Activated CD4-positive, alpha-beta T cell treated with anti-CD3 and anti-CD28 coated beads, Interleukin-10, Interleukin-2, amounts not matched to agents 100 ng/mL and 50 ng/mL, durations not matched to agents 16 hours and 8 hours (primary cell): ENCODE measurements at regions not wholly inside any gene's neighbourhood (a gene's known extent, or its start where the extent isn't known, plus 50 kb on each side); places are given as distances from the start of the nearest gene placed in this dataset.

Source experiments
- DNase-seq: peaks from one replicate; pipeline ENCODE4 v3.0.0-alpha.2; 2020

DNA sequence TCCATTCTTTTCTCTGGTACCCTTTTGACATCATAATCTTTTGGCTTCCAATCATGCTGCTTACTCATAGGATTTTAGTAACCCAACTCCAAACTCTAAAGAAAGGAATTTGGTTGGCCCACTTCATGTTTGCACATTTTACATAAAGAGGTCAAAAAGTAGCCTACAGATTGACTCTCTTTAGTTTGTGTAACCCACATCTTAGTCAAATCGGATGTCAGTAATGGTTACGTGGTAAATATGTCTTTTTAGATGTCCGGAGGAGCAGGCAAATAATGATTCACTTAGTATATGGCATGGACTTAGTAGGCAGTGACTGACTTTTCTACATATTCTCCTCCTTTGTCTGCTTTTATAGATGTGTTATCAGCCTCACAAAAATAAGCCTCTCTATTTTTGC is 711.6 kb upstream of the FOXG1 start:
- no peak for DNase-seq

DNA sequence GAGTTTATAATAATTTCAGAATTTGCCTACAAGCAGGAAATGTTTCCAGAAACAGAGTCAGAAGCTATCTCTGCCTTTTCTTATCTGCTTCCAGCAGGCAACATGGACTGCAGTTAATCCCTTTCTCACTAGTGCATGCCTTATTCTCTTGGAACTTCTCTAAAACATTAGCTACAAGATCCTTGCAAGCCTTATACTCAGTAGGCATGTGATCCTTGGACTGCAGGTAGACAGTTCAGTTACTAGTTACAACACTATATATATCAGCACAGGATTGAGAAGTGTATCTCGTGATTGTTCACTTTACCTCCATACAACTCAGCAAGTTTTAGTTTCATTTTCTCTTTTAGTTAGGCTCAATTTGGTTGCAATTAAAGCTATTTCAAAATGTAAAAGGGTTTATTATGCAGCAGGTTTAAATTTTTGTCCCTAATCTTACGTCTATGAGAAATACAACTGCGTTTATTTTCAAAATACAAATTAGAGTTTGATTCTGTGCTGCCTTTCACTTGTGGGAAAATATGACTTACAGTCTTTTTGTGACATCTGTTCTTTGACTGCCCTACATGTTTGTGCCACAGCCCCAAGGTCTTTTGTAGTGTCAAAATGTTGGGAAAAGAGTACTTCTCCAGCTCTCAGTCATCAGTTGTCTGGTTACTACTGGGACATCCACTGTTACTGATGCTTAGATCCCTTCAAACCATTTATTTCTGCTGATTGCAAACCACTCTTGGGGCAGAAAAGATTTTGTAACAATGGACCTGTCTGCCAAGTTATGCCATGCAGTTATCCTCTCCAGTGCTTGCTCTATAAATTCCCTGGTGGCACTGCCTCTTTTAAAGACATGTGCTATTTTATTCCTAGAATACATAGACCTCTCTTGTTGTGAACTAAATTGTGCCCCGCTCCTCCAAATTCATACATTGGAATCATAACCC is 709.0 kb upstream of the FOXG1 start:
- no peak for DNase-seq

DNA sequence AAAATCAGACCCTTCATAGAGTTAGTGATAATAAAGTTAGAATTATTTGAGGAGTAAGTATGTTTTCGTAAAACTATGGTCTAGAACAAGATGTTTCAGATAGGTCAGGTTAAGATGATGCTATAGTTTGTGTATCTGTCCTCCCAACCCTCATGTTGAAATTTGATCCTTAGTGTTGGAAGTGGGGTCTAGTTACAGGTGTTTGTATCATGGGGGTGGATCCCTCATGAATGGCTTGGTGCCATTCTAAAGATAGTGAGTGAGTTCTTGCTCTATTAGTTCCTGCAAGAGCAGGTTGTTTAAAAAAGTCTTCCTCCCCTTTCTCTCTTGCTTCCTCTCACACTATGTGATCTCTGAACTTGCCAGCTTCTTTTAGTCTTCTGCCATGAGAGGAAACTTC is 707.3 kb upstream of the FOXG1 start:
- DNase-seq = no peak

DNA sequence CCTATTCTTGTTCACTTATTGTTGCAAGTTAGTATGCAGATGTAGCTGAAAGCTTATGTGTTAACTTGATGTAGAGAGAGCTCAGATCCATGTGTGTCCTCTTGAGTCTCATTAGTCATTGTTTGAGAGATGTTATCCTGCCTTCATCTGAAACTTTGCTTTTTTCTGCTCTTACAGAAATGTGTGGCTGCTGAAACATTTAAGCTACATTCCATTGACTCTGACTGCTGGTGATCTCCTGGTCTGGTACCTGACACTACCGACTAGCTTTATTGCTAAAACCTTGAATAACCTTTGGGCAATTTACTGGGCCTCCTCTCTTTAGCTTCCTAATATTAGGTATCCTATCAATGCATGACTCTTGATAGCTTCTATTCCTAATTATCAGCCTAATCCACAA is 705.6 kb upstream of the FOXG1 start:
- DNase-seq = no peak

DNA sequence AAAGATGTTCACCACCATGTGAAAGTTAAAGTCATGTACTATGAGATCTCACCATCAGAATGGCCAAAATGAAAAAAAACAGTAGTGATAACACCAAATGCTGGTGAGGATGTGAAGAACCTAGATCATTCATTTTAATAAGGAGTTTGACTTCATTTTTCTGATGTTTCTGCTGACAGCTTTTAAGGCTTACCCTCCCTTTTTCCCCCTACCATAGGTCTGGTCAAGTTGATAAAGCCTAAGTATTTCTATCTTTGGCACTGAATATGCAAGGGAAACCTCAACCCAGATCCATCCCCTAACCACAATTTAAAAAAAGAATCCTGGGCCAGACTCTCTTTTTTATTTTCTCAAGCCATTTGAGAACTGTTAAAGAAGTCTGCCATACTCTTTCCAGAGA is 689.6 kb upstream of the FOXG1 start:
- no peak for DNase-seq

DNA sequence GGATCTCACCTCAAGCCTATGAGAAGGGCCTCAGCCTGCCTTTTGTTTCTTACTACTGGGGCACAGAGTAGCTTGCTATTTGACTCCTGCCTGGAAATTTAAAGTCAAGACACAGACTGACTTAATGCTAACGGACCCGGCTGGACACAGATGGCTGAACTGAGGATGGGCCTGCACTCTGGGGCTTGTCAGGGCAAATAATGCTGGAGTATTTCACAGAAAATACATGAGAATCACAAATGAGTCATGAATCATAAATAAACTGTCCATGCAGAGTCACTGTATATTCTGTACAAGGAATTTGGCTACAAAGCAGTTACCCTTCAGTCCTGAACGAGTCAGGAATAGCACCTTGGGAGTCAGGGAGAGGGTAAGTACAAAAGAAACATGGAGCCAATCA is 683.2 kb upstream of the FOXG1 start:
- DNase-seq = no peak

DNA sequence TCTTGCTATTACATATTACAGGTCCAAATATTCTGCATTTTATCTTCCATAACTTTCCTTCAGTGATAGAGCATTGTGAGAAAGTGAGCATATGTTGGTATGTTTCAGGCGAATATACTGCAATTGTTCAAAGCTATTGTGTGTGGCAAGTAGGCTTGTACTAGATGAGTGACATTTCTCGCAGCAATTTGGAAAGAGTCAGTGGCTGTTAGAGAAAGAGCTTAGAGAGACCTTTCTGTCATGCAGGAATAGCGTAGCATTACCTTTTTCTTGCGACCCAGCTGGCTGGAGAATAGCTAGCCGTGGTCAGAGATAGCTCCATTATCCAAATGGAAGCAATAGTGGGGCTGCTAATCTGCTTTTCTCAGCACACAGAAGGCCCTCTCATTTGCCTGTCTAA is 678.5 kb upstream of the FOXG1 start:
- DNase-seq = no peak

DNA sequence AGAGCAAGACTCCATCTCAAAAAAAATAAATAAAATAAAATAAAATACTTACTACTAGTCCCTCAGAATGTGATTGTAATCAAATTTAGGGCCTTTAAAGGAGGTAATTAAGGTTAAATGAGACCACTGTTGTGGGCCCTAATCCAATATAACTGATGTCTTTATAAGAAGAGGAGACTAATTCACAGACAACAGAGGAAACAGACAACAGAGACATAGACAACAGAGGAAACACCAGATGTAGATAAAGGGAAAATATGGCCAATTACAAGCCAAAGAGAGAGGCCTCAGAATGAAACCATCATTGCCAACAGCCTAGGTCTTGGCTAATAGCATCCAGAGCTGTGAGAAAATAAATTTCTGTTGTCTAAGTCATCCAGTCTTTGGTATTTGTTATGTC is 669.0 kb upstream of the FOXG1 start:
- DNase-seq = no peak

DNA sequence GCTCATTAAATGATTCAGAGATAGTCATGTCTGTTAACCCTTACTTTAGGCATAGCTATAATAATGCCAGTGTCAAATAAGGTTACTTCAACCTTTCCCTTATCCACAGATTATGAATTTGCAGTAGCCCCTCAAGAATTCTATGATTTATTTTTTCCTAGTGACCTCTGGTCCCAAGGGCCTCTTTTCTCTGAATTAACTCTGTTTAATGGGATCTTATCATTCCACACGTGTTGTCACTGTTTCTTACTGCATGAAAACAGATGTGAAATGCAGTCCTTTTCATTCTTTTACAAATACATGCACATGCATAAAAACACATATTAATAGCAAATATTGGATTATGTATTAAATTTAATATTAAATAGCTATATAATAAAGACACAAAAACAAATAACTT is 667.7 kb upstream of the FOXG1 start:
- DNase-seq = no peak

DNA sequence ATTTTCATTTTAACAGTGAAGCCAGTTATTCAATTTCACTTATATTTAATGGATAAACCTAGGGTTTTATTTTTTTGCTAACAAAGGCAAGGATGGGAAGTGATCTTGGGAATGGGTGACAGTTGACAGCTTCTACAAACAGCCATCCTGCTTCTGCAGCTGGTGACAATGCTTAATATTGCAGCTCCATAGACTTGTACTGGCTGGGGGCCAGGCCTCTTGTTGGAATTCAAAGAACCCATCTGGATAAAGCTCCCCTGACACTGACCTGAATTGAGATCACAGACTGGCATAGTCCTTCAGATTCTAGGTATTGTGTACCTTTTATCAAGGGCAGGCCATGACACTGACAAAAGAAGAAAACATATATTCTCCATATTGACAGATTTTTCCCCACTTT is 664.6 kb upstream of the FOXG1 start:
- no peak for DNase-seq

DNA sequence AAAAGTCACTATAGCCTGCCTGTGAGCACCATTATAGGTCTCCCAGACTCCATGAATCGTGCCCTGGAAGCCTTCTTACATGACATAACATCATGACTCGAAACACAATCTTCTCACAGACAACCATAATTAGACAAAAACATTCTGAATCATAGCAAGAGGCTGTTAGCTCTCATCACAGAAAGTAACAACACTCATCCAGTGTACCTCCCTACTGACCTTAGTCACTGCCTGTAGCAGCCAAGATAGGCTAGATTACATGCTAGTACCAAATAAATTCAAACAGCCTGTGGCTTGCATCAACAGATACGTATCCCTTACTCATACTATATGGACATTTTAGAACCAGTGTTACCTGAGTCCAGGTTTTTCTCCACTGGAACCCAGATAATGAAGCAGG is 663.8 kb upstream of the FOXG1 start:
- DNase-seq = no peak

DNA sequence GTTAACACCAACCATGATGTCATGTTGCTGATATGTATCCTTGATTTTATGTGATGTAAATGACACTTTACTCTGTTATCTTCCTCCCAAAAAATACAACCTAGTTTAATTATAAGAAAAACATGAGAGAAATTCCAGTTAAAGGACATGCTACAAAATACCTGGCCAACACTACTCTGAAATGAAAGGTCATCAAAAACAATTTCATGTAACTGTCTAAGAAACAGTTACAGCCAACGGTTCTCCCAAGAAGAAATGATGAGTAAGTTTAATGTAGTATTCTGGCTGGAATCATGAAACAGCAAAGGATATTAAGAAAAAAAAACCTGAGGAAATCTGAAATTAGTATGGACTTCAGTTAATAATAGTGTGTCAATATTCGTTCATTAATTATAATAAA is 653.3 kb upstream of the FOXG1 start:
- no peak for DNase-seq

DNA sequence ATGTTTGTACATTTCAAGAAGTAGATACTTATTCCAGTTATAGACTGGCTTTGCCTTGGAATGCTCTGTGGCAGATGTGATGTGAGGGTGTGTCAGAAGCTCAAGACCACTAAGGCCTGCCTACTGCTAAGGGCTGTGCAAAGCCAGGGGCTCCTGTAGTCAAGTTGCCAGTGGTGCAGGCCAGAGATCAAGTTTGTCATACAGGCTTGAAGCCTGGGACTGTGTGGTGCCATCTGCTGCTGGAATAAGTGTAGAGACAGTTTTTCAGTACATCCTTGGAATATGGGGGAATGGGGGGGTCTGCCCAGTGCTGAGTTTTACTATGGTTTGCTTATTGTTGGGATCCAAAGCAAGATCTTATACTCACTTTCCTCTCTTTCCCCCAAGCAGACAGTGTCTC is 649.9 kb upstream of the FOXG1 start:
- DNase-seq = no peak

DNA sequence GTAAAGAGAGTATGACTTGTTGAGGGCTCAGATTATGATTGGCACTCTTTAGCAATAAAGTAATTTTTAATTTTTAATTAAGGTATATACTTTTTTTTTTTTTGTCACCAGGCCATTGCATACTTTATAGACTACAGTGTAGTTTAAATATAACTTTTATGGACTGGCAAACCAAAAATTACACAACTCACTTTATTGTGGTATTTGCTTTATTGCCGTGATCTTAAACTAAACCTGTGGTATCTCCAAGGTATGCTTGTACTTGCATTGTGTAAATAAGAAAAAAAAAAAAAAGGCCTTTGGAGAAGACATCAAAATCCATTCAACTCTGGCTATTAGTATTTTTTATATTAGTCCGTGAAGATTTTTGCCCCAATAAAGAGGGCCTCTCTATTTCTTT is 646.7 kb upstream of the FOXG1 start:
- DNase-seq = no peak

DNA sequence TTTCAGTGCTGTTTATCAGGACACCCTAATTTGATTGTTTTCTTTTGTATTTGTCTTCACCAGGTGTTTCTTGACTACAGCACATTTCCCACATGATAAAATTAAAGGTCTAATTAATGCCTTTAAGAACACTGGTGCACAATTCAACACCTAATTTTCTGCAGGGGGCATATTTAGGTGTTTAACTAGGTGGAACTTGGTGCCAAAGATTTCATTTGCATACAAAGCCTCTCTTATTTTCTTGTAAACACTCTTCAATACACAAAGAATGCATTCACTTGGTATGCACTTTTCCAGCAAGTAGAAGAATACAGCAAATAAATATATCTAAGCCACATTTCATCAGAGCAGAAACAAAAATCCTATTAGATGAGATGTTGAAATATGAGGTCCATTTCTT is 646.2 kb upstream of the FOXG1 start:
- no peak for DNase-seq

DNA sequence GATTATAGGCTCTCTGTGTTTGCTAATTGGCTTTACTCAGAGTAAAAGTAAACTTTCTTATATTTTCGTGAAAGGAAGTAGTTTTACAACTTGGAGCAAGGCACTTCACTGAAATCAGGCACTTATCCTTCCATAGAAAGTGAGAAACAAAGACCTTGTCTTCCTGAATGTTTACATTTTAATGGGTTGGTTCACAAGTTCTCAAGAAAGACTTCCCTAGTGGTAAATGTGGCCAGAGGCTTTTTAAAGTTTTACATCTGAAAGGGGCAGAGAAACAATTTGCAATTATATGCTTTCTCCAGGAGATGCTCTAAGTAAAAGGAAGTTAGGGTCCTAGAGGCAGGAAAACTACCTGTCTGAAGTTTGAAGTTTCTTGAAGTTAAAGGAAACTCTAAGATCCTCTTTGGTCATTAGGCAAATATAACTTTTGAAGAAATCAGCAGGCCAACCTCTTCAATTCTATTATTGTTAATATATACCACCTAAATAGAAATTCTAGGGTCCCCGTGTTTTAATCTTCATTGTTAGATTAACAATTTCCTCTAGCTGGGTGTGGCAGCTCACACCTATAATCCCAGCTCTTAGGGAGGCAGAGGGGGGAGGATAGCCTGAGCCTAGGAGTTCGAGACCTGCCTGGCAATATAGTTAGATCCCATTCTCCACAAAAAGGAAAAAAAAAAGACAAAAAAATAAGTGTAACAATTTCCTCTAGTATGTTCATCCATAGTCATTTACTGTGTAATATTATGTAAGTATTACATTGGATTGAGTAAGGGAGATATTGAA is 644.9 kb upstream of the FOXG1 start:
- no peak for DNase-seq

DNA sequence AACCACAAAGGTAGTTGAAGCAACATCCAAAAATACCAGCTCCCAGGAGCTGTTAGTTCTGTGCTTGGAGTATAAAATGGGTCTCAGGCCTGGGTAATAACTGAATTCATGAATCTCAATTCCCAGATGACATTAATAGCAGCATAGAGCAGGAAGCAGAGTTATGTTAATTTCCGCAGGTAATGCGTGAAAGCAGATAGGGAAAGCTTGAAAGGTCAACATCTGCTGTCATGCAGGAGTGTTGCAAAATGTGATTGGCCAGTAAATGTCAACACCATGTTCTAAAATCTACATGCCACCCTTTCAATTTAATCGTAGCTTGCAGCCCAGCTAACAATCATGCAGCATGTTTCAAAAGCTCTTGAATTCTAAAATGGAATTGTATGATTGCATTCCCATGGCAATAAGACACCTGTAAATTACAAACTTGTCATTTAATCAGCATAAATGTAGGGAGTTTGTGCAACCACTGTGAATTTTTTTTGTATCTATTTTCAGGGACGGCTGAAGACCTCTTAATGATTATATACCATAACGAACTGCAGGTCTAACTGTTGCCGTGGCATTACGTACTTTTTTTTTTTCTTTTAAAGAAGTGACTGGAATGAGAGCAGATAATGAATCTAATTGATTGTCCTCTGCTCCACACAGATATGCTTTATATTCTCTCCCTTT is 635.8 kb upstream of the FOXG1 start:
- no peak for DNase-seq

DNA sequence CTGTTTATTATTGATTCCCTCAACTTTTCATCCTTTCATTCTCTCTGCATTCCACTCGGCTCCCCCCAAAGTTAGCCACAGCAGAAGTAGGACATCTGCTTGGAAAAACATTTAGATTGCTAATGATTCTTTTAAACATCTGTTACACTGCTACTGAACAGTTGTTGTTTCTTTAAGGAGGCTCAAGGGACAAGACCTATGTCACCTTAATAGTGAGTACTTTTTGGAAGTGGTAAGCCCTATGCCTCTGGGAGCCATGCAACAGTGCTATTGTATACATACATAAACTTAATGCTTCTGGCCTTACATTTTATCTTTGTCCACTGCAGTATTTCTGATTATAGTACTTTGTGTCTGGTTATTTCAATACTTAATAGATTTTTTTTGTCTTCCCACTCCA is 628.2 kb upstream of the FOXG1 start:
- DNase-seq = no peak

DNA sequence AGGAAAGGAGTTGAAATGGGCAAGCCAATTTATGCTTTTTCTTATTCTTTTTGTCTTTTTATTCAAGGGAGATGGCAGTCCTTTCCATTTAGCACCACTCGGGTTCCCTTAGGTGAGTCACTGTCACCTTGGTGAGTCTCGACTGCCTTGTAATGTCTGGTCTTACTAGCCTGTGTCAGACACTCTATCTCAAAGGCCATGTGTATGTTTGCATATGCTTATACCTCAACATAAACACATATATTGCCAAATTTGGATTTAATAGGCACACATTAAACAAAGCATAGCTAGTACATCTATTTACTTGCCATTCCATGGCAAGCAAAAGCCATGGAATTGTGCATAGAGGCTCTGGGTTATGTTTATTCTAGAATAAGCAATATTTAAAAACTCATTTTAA is 624.9 kb upstream of the FOXG1 start:
- DNase-seq = no peak

DNA sequence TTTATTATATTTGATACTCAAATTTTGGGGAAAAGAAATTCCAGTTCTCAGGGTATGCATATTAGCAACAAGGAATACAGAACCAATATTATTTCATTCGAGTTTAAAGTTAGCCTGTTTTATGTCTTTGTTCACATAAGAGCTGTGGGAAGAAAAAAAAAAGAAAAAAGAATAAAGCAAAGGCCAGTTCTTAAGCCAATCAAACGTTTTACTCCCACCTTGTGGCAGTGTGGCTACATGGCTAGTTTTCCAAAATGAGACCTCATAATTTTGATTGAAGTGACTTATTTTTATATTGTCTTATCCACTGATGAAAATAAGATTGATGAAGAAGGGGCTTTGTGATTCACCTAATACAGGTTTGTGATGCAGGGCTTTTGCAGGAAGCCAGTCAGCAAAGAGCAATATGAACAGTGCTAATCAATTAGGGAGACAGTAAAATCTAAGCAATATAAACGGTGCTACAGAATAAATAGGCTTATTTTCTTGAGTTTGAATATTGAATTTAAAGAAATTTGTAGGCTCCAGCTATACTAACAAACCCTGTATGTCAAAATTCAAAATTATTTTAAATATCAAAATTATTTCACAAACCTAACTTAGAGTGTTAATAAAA is 624.1 kb upstream of the FOXG1 start:
- DNase-seq = no peak

DNA sequence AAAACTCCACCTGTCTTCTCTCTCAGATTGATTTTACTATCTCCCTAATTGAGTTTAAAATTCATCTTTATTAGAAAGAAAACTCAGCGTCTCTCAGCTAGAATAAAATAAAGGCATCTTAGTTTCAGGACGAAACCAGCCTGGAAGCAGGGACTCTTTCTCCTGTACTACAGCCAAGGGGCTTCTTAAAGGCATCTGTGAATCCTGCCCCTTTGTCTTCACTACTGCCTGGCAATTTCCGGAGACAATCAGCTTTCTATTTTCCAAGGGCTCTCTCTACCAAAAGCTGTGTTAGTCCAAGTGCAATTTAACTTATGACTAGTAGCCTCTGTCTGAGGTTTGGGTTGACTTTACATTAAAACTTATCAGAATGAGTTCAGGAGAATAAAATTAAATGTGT is 623.3 kb upstream of the FOXG1 start:
- no peak for DNase-seq

DNA sequence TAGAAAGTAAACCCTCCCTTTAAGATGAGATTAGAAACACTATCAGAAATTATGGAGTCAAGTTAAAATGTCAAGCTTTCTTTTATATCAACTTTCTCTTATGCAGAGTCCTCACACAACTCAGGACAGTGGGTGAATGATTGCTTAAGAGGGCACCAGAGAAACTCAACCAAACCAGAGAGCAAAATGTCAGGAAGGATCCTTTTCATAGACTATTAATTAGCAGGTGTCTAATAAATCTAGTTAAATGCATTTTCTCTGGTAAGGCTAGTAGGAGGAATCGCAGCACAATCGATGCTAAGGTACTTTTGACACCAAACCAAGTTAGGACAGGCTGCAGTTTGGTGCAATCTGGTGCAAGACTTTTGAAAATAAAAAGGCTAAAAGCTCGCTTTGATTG is 614.7 kb upstream of the FOXG1 start:
- DNase-seq = no peak

DNA sequence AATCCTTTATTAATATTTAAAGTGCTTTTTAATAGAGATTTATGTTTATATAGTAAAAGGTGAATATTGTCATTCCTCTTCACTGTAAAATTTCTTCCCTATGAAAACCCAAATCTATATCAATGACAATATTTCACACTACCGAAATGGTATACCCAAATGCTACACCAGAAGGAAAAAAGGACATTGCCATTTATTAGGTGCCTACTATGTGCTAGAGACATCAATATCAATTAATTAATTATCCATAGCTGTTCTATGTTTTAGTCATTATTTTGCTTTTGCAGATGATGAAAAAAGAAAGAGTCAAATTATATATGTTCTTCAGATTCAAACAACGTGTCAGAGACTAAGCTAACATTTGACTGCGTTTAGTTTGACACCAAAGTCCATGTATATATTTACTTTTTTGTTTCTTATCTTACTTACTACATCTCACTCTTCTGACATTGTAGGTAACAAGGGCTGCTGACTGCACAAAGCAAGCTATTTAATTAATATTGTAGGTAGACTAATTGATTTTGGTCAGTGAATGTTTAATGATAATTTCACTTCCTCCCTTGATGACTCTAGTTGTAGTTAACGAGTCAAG is 614.0 kb upstream of the FOXG1 start:
- DNase-seq = no peak
